Fibroblast of pulmonary artery (primary cell): ENCODE measurements at regions not wholly inside any gene's neighbourhood (a gene's known extent, or its start where the extent isn't known, plus 50 kb on each side); places are given as distances from the start of the nearest gene placed in this dataset.
"Not testable (repeated sequence)": the region's sequence is repeated elsewhere in the genome, so short reads cannot be mapped to it uniquely, and the experiment has no call there.

ENCODE experiments used
- DNase-seq: peaks from one replicate; pipeline ENCODE4 v3.0.0-alpha.2; 2010; ENCODE audit warnings: low read depth
- H3K4me3 ChIP-seq: replicated peaks from 2 replicates; pipeline ENCODE4 v1.5.1; 2011; ENCODE audit warnings: low read depth, mild to moderate bottlenecking, control low read depth, low read length, moderate library complexity
- TF ChIP-seq, protein P1 (sequence below): IDR thresholded peaks from 2 replicates; pipeline ENCODE4 v1.5.1; 2011; ENCODE audit warnings: mild to moderate bottlenecking, control low read depth, low read length, inconsistent platforms; ENCODE audit errors: missing control alignments

DNA sequence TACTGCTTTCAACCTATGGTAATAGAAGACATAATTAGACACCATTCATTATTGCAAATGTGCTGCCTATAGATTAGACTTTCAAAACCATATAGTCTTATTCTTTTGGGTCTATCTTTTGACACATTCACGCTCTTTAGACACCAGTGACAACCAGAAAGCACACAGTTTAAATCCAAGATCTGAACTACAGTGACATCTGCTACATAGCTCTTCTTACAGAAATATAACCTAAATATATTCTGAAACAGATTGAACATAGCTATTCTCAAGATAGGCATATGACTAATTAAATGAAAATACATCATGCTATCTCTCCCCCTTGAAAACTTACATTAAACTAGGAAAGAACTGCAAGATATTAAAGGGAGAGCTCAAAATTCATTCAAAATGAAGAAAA is 514.2 kb upstream of the SLITRK6 start:
- no peak for DNase-seq
- TF ChIP-seq, protein P1, sequence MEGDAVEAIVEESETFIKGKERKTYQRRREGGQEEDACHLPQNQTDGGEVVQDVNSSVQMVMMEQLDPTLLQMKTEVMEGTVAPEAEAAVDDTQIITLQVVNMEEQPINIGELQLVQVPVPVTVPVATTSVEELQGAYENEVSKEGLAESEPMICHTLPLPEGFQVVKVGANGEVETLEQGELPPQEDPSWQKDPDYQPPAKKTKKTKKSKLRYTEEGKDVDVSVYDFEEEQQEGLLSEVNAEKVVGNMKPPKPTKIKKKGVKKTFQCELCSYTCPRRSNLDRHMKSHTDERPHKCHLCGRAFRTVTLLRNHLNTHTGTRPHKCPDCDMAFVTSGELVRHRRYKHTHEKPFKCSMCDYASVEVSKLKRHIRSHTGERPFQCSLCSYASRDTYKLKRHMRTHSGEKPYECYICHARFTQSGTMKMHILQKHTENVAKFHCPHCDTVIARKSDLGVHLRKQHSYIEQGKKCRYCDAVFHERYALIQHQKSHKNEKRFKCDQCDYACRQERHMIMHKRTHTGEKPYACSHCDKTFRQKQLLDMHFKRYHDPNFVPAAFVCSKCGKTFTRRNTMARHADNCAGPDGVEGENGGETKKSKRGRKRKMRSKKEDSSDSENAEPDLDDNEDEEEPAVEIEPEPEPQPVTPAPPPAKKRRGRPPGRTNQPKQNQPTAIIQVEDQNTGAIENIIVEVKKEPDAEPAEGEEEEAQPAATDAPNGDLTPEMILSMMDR, result no peak
- H3K4me3 ChIP-seq, result no peak overlapping the region

DNA sequence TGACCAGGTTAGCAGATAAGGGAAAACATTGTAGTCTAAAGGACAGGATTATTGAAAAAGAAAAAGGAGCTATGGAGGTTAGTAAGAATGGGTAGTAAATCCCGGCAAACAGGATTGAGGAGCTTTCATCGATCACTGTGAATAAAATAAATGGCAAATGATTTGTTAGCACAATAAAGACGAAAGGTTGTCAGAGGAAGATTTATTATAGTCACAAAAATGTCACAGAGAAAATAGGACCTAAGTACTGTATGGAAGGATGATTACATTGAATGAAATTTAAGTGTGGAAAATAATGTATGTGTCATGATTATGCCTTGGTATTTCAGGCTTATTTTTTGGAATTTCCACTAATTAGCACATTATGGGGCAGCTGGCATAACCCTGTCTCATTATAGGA is 519.2 kb upstream of the SLITRK6 start:
- no peak overlapping the region for H3K4me3 ChIP-seq
- TF ChIP-seq, protein P1, result no peak

GRCh38 chr13:86324191-86324590 is 525.0 kb upstream of the SLITRK6 start:
- DNase-seq, result no peak
- TF ChIP-seq, protein P1, result no peak
- no peak overlapping the region for H3K4me3 ChIP-seq

More for the DNA sequence above, 519.2 kb upstream of the SLITRK6 start:
- DNase-seq, result no peak

GRCh38 chr13:86355301-86355700 is 556.1 kb upstream of the SLITRK6 start:
- TF ChIP-seq, protein P1, result no peak
- DNase-seq, result no peak
- no peak overlapping the region for H3K4me3 ChIP-seq

- no peak for DNase-seq
- TF ChIP-seq, protein P1, result no peak
- H3K4me3 ChIP-seq, result no peak overlapping the region
Observed at GRCh38 chr13:86357106-86357505, 557.9 kb upstream of the SLITRK6 start.

DNA sequence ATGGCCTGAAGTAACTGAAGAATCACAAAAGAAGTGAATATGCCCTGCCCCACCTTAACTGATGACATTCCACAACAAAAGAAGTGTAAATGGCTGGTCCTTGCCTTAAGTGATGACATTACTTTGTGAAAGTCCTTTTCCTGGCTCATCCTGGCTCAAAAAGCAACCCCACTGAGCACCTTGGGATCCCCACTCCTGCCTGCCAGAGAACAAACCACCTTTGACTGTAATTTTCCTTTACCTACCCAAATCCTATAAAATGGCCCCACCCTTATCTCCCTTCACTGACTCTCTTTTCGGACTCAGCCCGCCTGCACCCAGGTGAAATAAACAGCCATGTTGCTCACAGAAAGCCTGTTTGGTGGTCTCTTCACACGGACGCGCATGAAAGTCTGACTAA is 564.5 kb upstream of the SLITRK6 start:
- not testable (repeated sequence) for H3K4me3 ChIP-seq, DNase-seq

GRCh38 chr13:86368924-86369323 is 569.7 kb upstream of the SLITRK6 start:
- no peak for DNase-seq
- H3K4me3 ChIP-seq, result no peak overlapping the region
- TF ChIP-seq, protein P1, result no peak
